Karpas-422 (cell line): ENCODE measurements at regions not wholly inside any gene's neighbourhood (a gene's known extent, or its start where the extent isn't known, plus 50 kb on each side); places are given as distances from the start of the nearest gene placed in this dataset.

Experiments
- DNase-seq: peaks from one replicate; pipeline ENCODE4 v3.0.0-alpha.2; 2015
- H2AFZ ChIP-seq: fragments of 200-600 bp; sonication (generic); 2 replicates; pipeline ENCODE4 v1.6.1; 2014; ENCODE audit warnings: antibody characterized with exemption, low read length, mixed read lengths
- H3K27ac ChIP-seq: fragments of 200-600 bp; sonication (generic); 2 replicates; pipeline ENCODE4 v1.5.1; 2014; ENCODE audit warnings: mild to moderate bottlenecking, low read length, moderate library complexity
- H3K27me3 ChIP-seq: fragments of 200-600 bp; sonication (generic); 2 replicates; pipeline ENCODE4 v1.6.1; 2014; ENCODE audit warnings: low read length, mixed read lengths
- H3K36me3 ChIP-seq: fragments of 200-600 bp; sonication (generic); 2 replicates; pipeline ENCODE4 v1.6.1; 2014; ENCODE audit warnings: low read length, mixed read lengths; ENCODE audit not compliant: insufficient read depth
- H3K4me1 ChIP-seq: fragments of 200-600 bp; sonication (generic); 2 replicates; pipeline ENCODE4 v1.6.1; 2014; ENCODE audit warnings: mild to moderate bottlenecking, low read length, mixed read lengths
- H3K4me2 ChIP-seq: fragments of 200-600 bp; sonication (generic); 2 replicates; pipeline ENCODE4 v1.6.1; 2014; ENCODE audit warnings: low read length, low read depth, mild to moderate bottlenecking; ENCODE audit not compliant: poor library complexity, severe bottlenecking
- H3K4me3 ChIP-seq: fragments of 200-600 bp; sonication (generic); 2 replicates; pipeline ENCODE4 v1.5.1; 2014; ENCODE audit warnings: mild to moderate bottlenecking, antibody characterized with exemption, low read length, mixed read lengths
- H3K79me2 ChIP-seq: fragments of 200-600 bp; sonication (generic); 2 replicates; pipeline ENCODE4 v1.6.1; 2014; ENCODE audit warnings: mild to moderate bottlenecking, low read length, mixed read lengths
- H3K9ac ChIP-seq: fragments of 200-600 bp; sonication (generic); 2 replicates; pipeline ENCODE4 v1.6.0; 2014; ENCODE audit warnings: low read length
- H3K9me2 ChIP-seq: fragments of 200-600 bp; sonication (generic), shearing (Covaris generic); replicated peaks from 2 replicates; pipeline ENCODE4 v1.6.0; 2014; ENCODE audit warnings: mild to moderate bottlenecking, low read length, moderate library complexity; ENCODE audit not compliant: insufficient read depth
- H3K9me3 ChIP-seq: fragments of 300-700, 200-600 bp; sonication (generic); 2 replicates; pipeline ENCODE4 v1.6.1; 2014; ENCODE audit warnings: low read length, mixed read lengths
- H4K20me1 ChIP-seq: fragments of 200-600 bp; sonication (generic); 2 replicates; pipeline ENCODE4 v1.6.1; 2014; ENCODE audit warnings: mild to moderate bottlenecking, antibody characterized with exemption, low read length, low read depth; ENCODE audit not compliant: insufficient read depth

GRCh38 chr4:116055857-116056827 is 942.7 kb upstream of the NDST4 start:
- no peak overlapping the region for H3K9ac ChIP-seq
- peak; percentile 51 for DNase-seq

GRCh38 chr4:116027311-116027710 is 913.9 kb upstream of the NDST4 start:
- Histone ChIP-seq H3K4me3 (no peak overlapping the region), H3K9me3 (0 out of 2 replicates have a peak, but pooled peaks cover 3% of the 10 kb centered on the region), H3K79me2 (no peaks in the 10 kb centered on the region), H3K4me1 (no peaks in the 10 kb centered on the region), H2AFZ (no peak overlapping the region), H3K27me3 (no peaks in the 10 kb centered on the region), H3K27ac (no peak overlapping the region), H3K4me2 (no peak overlapping the region), H3K36me3 (no peaks in the 10 kb centered on the region), H3K9me2 (no peaks in the 10 kb centered on the region), H4K20me1 (no peaks in the 10 kb centered on the region), H3K9ac (no peak overlapping the region)
- no peak for DNase-seq

More at GRCh38 chr4:116055857-116056827, 942.7 kb upstream of the NDST4 start:
- no peak overlapping the region for H3K4me2 ChIP-seq
- no peaks in the 10 kb centered on the region for H3K79me2 ChIP-seq
- no peak overlapping the region for H2AFZ ChIP-seq
- H3K9me2 ChIP-seq, result no peaks in the 10 kb centered on the region
- no peaks in the 10 kb centered on the region for H4K20me1 ChIP-seq
- no peaks in the 10 kb centered on the region for H3K4me1 ChIP-seq
- no peaks in the 10 kb centered on the region for H3K36me3 ChIP-seq
- H3K27ac ChIP-seq, result no peak overlapping the region
- no peak overlapping the region for H3K4me3 ChIP-seq
- no peaks in the 10 kb centered on the region for H3K27me3 ChIP-seq
- H3K9me3 ChIP-seq, result no peaks in the 10 kb centered on the region

- H2AFZ ChIP-seq, result no peak overlapping the region
- H3K4me1 ChIP-seq, result no peaks in the 10 kb centered on the region
- H3K27me3 ChIP-seq, result no peaks in the 10 kb centered on the region
- no peak overlapping the region for H3K27ac ChIP-seq
- H3K4me2 ChIP-seq, result no peak overlapping the region
- no peak overlapping the region for H3K9ac ChIP-seq
- DNase-seq, result no peak
- no peaks in the 10 kb centered on the region for H3K79me2 ChIP-seq
- H4K20me1 ChIP-seq, result no peaks in the 10 kb centered on the region
- H3K9me2 ChIP-seq, result no peaks in the 10 kb centered on the region
- H3K9me3 ChIP-seq, result peaks cover 11% of the 10 kb centered on the region
- H3K4me3 ChIP-seq, result no peak overlapping the region
- no peaks in the 10 kb centered on the region for H3K36me3 ChIP-seq
Measured at GRCh38 chr4:116024954-116025708, 911.7 kb upstream of the NDST4 start.

GRCh38 chr4:116023049-116023448 is 909.6 kb upstream of the NDST4 start:
- Histone ChIP-seq H4K20me1 (no peaks in the 10 kb centered on the region), H3K9ac (no peak overlapping the region), H3K36me3 (no peaks in the 10 kb centered on the region), H3K27me3 (no peaks in the 10 kb centered on the region), H3K4me1 (no peaks in the 10 kb centered on the region), H3K9me3 (peaks cover 21% of the 10 kb centered on the region), H3K79me2 (no peaks in the 10 kb centered on the region), H3K9me2 (no peaks in the 10 kb centered on the region), H3K4me3 (no peak overlapping the region), H3K4me2 (no peak overlapping the region), H3K27ac (no peak overlapping the region), H2AFZ (no peak overlapping the region)
- DNase-seq, result no peak

- Histone ChIP-seq H3K36me3 (no peaks in the 10 kb centered on the region), H3K4me3 (no peak overlapping the region), H3K9me3 (peaks cover 40% of the 10 kb centered on the region), H3K27me3 (no peaks in the 10 kb centered on the region), H3K27ac (no peak overlapping the region), H3K4me2 (no peak overlapping the region), H3K9ac (no peak overlapping the region), H3K4me1 (no peaks in the 10 kb centered on the region), H2AFZ (no peak overlapping the region), H3K79me2 (no peaks in the 10 kb centered on the region), H3K9me2 (no peaks in the 10 kb centered on the region), H4K20me1 (no peaks in the 10 kb centered on the region)
- DNase-seq, result peak; percentile 44
Measured at GRCh38 chr4:116020141-116020722, 906.8 kb upstream of the NDST4 start.

DNA sequence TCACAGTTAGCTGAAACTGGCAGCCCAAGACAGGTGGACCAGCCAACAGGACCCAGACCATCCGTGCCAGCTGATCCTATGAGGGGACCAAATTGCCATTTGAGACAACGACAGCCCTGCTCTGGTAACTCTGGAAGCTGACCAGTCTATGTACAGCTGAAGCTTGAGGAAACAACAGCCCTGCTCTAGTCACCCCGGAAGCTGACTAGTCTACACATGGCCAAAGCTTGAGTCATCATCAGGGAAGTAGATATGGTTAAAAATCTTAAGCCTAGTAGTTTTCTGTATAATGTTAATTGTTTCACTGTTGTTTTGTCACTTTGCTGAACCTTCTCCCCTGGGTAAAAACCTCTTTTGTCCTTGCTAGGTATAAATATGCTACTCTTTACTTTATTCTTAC is 905.4 kb upstream of the NDST4 start:
- Histone ChIP-seq H3K4me2 (no peak overlapping the region), H3K9me2 (no peaks in the 10 kb centered on the region), H2AFZ (no peak overlapping the region), H3K27me3 (no peaks in the 10 kb centered on the region), H4K20me1 (no peaks in the 10 kb centered on the region), H3K79me2 (no peaks in the 10 kb centered on the region), H3K4me3 (no peak overlapping the region), H3K9ac (no peak overlapping the region), H3K36me3 (no peaks in the 10 kb centered on the region), H3K4me1 (no peaks in the 10 kb centered on the region), H3K9me3 (peaks cover 46% of the 10 kb centered on the region), H3K27ac (no peak overlapping the region)
- no peak for DNase-seq

DNA sequence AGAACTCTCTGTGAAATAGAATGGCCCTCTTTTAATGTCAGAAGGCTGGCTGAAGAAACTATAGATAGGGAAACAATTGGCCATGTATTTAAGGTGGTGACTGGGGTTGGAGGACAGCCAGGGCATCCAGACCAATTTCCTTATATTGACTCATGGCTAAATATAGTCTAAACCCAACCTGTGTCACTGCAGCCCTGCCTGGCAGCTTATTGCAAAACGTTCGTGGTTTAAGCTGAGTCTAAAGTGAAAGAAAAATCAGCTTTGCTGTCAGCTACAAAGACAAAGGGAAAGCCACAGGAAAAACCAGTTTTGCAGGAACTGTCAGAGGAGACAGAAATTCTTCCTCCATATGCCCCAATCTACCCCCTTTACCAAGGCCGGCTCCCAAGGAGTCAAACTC is 902.8 kb upstream of the NDST4 start:
- Histone ChIP-seq H3K79me2 (no peaks in the 10 kb centered on the region), H3K4me2 (no peak overlapping the region), H3K9me3 (peaks cover 48% of the 10 kb centered on the region), H3K9ac (no peak overlapping the region), H3K4me3 (no peak overlapping the region), H3K9me2 (no peaks in the 10 kb centered on the region), H3K27ac (no peak overlapping the region), H3K4me1 (no peaks in the 10 kb centered on the region), H2AFZ (no peak overlapping the region), H4K20me1 (no peaks in the 10 kb centered on the region), H3K27me3 (no peaks in the 10 kb centered on the region), H3K36me3 (no peaks in the 10 kb centered on the region)
- DNase-seq, result no peak

DNA sequence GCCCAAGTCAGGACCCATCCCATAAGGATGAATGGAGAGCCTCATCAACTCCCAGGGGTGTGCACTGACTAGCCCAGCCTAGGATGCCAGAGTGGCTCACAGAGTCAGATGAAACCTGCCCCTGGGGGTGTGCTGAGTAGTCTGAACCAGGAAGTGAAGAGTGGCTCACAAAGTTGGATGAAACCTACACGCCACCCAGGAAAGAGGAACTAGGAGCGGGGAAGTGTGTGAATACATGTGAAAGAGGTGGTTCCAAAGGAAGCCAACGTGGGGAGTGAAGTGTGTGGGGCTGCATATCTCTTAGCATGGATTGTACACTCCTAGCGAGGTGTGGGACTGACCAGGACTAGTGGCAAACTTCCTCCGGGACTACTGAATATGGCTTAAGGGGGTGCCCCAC is 902.1 kb upstream of the NDST4 start:
- Histone ChIP-seq H3K4me2 (no peak overlapping the region), H4K20me1 (no peaks in the 10 kb centered on the region), H3K9ac (no peak overlapping the region), H3K9me2 (no peaks in the 10 kb centered on the region), H3K27me3 (no peaks in the 10 kb centered on the region), H3K9me3 (peaks cover 43% of the 10 kb centered on the region), H2AFZ (no peak overlapping the region), H3K27ac (no peak overlapping the region), H3K79me2 (no peaks in the 10 kb centered on the region), H3K4me3 (no peak overlapping the region), H3K36me3 (no peaks in the 10 kb centered on the region), H3K4me1 (no peaks in the 10 kb centered on the region)
- DNase-seq, result no peak
